GM12878 (cell line): ENCODE measurements at regions not wholly inside any gene's neighbourhood (a gene's known extent, or its start where the extent isn't known, plus 50 kb on each side); places are given as distances from the start of the nearest gene placed in this dataset.

Source experiments
- ASH2L ChIP-seq: fragments of 300-600, 200-600 bp; sonication (generic); IDR thresholded peaks from 2 replicates; pipeline ENCODE4 v1.6.1; 2017; ENCODE audit warnings: low read depth, mild to moderate bottlenecking, borderline replicate concordance
- ATF7 ChIP-seq: fragments of 450-650 bp; IDR thresholded peaks from 2 replicates; pipeline ENCODE4 v1.6.1; 2016; ENCODE audit warnings: low read depth, mild to moderate bottlenecking
- BCL11A ChIP-seq: IDR thresholded peaks from 2 replicates; pipeline ENCODE4 v1.6.1; 2011; ENCODE audit warnings: low read depth, low read length
- CBX3 ChIP-seq: fragments of 200-600 bp; sonication (generic); IDR thresholded peaks from 2 replicates; pipeline ENCODE4 v1.6.1; 2016; ENCODE audit warnings: low read depth, borderline replicate concordance
- CREB1 ChIP-seq: IDR thresholded peaks from 2 replicates; pipeline ENCODE4 v1.6.1; 2012; ENCODE audit warnings: low read depth, mild to moderate bottlenecking, inconsistent platforms
- CREM ChIP-seq: IDR thresholded peaks from 2 replicates; pipeline ENCODE4 v1.6.1; 2014; ENCODE audit warnings: antibody characterized with exemption, low read depth
- ETV6 ChIP-seq, 2 experiments: fragments of 450-650 bp in 1 of 2; IDR thresholded peaks in 1 of 2; conservative IDR thresholded peaks in 1 of 2; 2 replicates each; pipeline ENCODE4 v1.6.1; 2014; ENCODE audit warnings: antibody characterized with exemption in 1 of 2, borderline replicate concordance in 1 of 2, low read depth in 1 of 2, mild to moderate bottlenecking in 1 of 2, moderate library complexity in 1 of 2
- HCFC1 ChIP-seq: fragments of 150-350 bp; IDR thresholded peaks from 2 replicates; pipeline ENCODE4 v1.6.1; 2014; ENCODE audit warnings: low read length
- HDAC6 ChIP-seq: fragments of 200-600 bp; sonication (generic); IDR thresholded peaks from one replicate; pipeline ENCODE4 v1.8.0; 2017; ENCODE audit warnings: antibody characterized with exemption; ENCODE audit not compliant: unreplicated experiment
- JUND ChIP-seq: IDR thresholded peaks from 2 replicates; pipeline ENCODE4 v1.6.1; 2012; ENCODE audit warnings: low read depth, mild to moderate bottlenecking, low read length, improper control_type of control experiment, moderate library complexity
- LARP7 ChIP-seq: fragments of 450-650 bp; IDR thresholded peaks from 2 replicates; pipeline ENCODE4 v1.6.1; 2017; ENCODE audit warnings: mild to moderate bottlenecking
- MEF2A ChIP-seq: IDR thresholded peaks from 2 replicates; pipeline ENCODE4 v1.6.1; 2011; ENCODE audit warnings: low read depth, mild to moderate bottlenecking, low read length, moderate library complexity; ENCODE audit not compliant: insufficient read depth
- MTA2 ChIP-seq: fragments of 450-650 bp; IDR thresholded peaks from 2 replicates; pipeline ENCODE4 v1.6.1; 2016; ENCODE audit warnings: low read depth, mild to moderate bottlenecking, moderate library complexity
- MXI1 ChIP-seq: fragments of 150-350 bp; IDR thresholded peaks from 2 replicates; pipeline ENCODE4 v1.6.1; 2011; ENCODE audit warnings: low read depth, mild to moderate bottlenecking, inconsistent platforms, low read length, improper control_type of control experiment
- NFIC ChIP-seq: IDR thresholded peaks from 2 replicates; pipeline ENCODE4 v1.6.1; 2012; ENCODE audit warnings: low read depth, mild to moderate bottlenecking, inconsistent platforms, low read length, moderate library complexity
- NFYA ChIP-seq: IDR thresholded peaks from 2 replicates; pipeline ENCODE4 v1.6.1; 2011; ENCODE audit warnings: low read depth, mild to moderate bottlenecking, low read length, improper control_type of control experiment, borderline replicate concordance
- NR2F1 ChIP-seq: fragments of 450-650 bp; conservative IDR thresholded peaks from 2 replicates; pipeline ENCODE4 v1.6.1; 2017; ENCODE audit warnings: mild to moderate bottlenecking
- POLR2AphosphoS5 ChIP-seq: IDR thresholded peaks from 2 replicates; pipeline ENCODE4 v1.6.1; 2011; ENCODE audit warnings: mild to moderate bottlenecking, low read length, inconsistent platforms
- RBBP5 ChIP-seq: fragments of 200-600 bp; sonication (generic); conservative IDR thresholded peaks from 2 replicates; pipeline ENCODE4 v1.6.1; 2016
- SIN3A ChIP-seq: IDR thresholded peaks from 2 replicates; pipeline ENCODE4 v1.6.1; 2012; ENCODE audit warnings: low read depth, low read length, improper control_type of control experiment
- STAT1 ChIP-seq: fragments of 450-650 bp; conservative IDR thresholded peaks from 2 replicates; pipeline ENCODE4 v1.6.1; 2014; ENCODE audit warnings: antibody characterized with exemption, mild to moderate bottlenecking
- TARDBP ChIP-seq: IDR thresholded peaks from 2 replicates; pipeline ENCODE4 v1.6.1; 2016; ENCODE audit warnings: borderline replicate concordance
- TCF3 ChIP-seq: IDR thresholded peaks from 2 replicates; pipeline ENCODE4 v1.6.1; 2012; ENCODE audit warnings: low read depth, mild to moderate bottlenecking, low read length, borderline replicate concordance; ENCODE audit not compliant: insufficient read depth
- ZBED1 ChIP-seq: IDR thresholded peaks from 2 replicates; pipeline ENCODE4 v1.6.1; 2016; ENCODE audit warnings: borderline replicate concordance
- ZNF24 ChIP-seq: fragments of 450-650 bp; IDR thresholded peaks from 2 replicates; pipeline ENCODE4 v1.6.1; 2017; ENCODE audit warnings: antibody characterized with exemption, mild to moderate bottlenecking
- ZNF384 ChIP-seq: IDR thresholded peaks from 2 replicates; pipeline ENCODE4 v1.6.1; 2012; ENCODE audit warnings: low read depth, mild to moderate bottlenecking, low read length, improper control_type of control experiment, borderline replicate concordance
- TF ChIP-seq, protein P1 (sequence below): fragments of 150-350 bp; IDR thresholded peaks from 2 replicates; pipeline ENCODE4 v1.6.1; 2016; ENCODE audit warnings: low read depth, low read length
- TF ChIP-seq, protein P2 (sequence below): fragments of 450-650 bp; IDR thresholded peaks from 2 replicates; pipeline ENCODE4 v1.6.1; 2014; ENCODE audit warnings: mild to moderate bottlenecking
- TF ChIP-seq, protein P3 (sequence below): IDR thresholded peaks from 2 replicates; pipeline ENCODE4 v1.6.1; 2012; ENCODE audit warnings: low read depth, low read length, improper control_type of control experiment
- TF ChIP-seq, protein P4 (sequence below): IDR thresholded peaks from 2 replicates; pipeline ENCODE4 v1.6.1; 2012; ENCODE audit warnings: low read depth, low read length, improper control_type of control experiment

DNA sequence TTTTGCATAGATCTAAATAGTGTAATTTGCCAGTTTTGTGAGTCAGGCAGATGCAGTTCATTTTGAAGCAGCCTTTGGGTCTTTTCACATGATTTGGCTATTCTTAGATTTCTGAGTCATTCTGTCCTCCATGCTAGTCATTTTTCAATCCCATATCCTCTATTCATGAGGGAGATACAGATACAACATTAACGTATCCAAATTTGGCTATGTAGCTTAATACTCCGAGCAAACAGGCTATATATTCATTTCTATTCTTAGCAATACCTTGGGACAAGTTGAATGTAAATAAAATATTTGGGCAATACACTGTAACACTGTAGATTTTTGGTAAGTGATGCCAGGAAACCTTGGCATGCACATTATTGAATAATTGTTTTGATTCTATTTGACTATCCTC lies 270.7 kb upstream of the PDE3A start (continued):
- TF ChIP-seq ZNF24 (0 out of 2 replicates have a peak, but pooled peaks have one; percentile 32), MEF2A (peak; percentile 95), RBBP5 (no peak), TARDBP (no peak), SIN3A (no peak), NFIC (peak; percentile 78; the same call in 1 of the 2 replicates), ETV6 (conservative IDR thresholded peaks at IDR 0.05 in 1 of 2, IDR thresholded peaks at IDR 0.05 in 1 of 2; ENCODE audit: borderline replicate concordance in 1 of 2, low read depth in 1 of 2) (no peak), STAT1 (no peak), MXI1 (no peak), ZBED1 (no peak), HDAC6 (no peak), ASH2L (no peak), LARP7 (no peak), NR2F1 (0 out of 2 replicates have a peak, but pooled peaks have one; percentile 28), BCL11A (peak; percentile 62; the same call in 1 of the 2 replicates), NFYA (no peak), CBX3 (no peak), ATF7 (peak; percentile 73), JUND (peak; percentile 72), TCF3 (no peak), POLR2AphosphoS5 (no peak), ZNF384 (no peak), HCFC1 (no peak), MTA2 (peak; percentile 71; the same call in 1 of the 2 replicates), CREB1 (0 out of 2 replicates have a peak, but pooled peaks have one; percentile 18), CREM (peak; percentile 46; the same call in 1 of the 2 replicates)
- TF ChIP-seq, protein P1, sequence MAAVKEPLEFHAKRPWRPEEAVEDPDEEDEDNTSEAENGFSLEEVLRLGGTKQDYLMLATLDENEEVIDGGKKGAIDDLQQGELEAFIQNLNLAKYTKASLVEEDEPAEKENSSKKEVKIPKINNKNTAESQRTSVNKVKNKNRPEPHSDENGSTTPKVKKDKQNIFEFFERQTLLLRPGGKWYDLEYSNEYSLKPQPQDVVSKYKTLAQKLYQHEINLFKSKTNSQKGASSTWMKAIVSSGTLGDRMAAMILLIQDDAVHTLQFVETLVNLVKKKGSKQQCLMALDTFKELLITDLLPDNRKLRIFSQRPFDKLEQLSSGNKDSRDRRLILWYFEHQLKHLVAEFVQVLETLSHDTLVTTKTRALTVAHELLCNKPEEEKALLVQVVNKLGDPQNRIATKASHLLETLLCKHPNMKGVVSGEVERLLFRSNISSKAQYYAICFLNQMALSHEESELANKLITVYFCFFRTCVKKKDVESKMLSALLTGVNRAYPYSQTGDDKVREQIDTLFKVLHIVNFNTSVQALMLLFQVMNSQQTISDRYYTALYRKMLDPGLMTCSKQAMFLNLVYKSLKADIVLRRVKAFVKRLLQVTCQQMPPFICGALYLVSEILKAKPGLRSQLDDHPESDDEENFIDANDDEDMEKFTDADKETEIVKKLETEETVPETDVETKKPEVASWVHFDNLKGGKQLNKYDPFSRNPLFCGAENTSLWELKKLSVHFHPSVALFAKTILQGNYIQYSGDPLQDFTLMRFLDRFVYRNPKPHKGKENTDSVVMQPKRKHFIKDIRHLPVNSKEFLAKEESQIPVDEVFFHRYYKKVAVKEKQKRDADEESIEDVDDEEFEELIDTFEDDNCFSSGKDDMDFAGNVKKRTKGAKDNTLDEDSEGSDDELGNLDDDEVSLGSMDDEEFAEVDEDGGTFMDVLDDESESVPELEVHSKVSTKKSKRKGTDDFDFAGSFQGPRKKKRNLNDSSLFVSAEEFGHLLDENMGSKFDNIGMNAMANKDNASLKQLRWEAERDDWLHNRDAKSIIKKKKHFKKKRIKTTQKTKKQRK = no peak
- TF ChIP-seq, protein P2, sequence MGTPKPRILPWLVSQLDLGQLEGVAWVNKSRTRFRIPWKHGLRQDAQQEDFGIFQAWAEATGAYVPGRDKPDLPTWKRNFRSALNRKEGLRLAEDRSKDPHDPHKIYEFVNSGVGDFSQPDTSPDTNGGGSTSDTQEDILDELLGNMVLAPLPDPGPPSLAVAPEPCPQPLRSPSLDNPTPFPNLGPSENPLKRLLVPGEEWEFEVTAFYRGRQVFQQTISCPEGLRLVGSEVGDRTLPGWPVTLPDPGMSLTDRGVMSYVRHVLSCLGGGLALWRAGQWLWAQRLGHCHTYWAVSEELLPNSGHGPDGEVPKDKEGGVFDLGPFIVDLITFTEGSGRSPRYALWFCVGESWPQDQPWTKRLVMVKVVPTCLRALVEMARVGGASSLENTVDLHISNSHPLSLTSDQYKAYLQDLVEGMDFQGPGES = no peak
- TF ChIP-seq, protein P3, sequence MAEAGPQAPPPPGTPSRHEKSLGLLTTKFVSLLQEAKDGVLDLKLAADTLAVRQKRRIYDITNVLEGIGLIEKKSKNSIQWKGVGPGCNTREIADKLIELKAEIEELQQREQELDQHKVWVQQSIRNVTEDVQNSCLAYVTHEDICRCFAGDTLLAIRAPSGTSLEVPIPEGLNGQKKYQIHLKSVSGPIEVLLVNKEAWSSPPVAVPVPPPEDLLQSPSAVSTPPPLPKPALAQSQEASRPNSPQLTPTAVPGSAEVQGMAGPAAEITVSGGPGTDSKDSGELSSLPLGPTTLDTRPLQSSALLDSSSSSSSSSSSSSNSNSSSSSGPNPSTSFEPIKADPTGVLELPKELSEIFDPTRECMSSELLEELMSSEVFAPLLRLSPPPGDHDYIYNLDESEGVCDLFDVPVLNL = no peak
- TF ChIP-seq, protein P4, sequence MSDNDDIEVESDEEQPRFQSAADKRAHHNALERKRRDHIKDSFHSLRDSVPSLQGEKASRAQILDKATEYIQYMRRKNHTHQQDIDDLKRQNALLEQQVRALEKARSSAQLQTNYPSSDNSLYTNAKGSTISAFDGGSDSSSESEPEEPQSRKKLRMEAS = no peak
